Adipocyte (in vitro differentiated cells): ENCODE measurements at regions not wholly inside any gene's neighbourhood (a gene's known extent, or its start where the extent isn't known, plus 50 kb on each side); places are given as distances from the start of the nearest gene placed in this dataset.

ENCODE experiments used
- DNase-seq: peaks from one replicate; pipeline ENCODE4 v3.0.0-alpha.2; 2015; ENCODE audit warnings: low read depth
- H3K27me3 ChIP-seq: replicated peaks from 2 replicates; pipeline ENCODE4 v1.7.0; 2013; ENCODE audit warnings: mild to moderate bottlenecking, low read length, moderate library complexity; ENCODE audit not compliant: control insufficient read depth, insufficient read depth
- H3K36me3 ChIP-seq: 2 replicates; pipeline ENCODE4 v1.7.0; 2013; ENCODE audit warnings: low read length, mild to moderate bottlenecking, moderate library complexity; ENCODE audit not compliant: control insufficient read depth, insufficient read depth, severe bottlenecking
- H3K4me1 ChIP-seq: 2 replicates; pipeline ENCODE4 v1.7.0; 2013; ENCODE audit warnings: mild to moderate bottlenecking, low read length, moderate library complexity; ENCODE audit not compliant: control insufficient read depth, insufficient read depth
- H3K4me3 ChIP-seq: 2 replicates; pipeline ENCODE4 v1.7.0; 2013; ENCODE audit warnings: mild to moderate bottlenecking, low read length, moderate library complexity
- H3K9ac ChIP-seq: 2 replicates; pipeline ENCODE4 v1.7.0; 2013; ENCODE audit warnings: mild to moderate bottlenecking, low read length, moderate library complexity
- H3K9me3 ChIP-seq: 2 replicates; pipeline ENCODE4 v1.7.0; 2013; ENCODE audit warnings: mild to moderate bottlenecking, low read length, moderate library complexity; ENCODE audit not compliant: control insufficient read depth

GRCh38 chr2:103285354-103285753 is 523.5 kb downstream of the TMEM182 start:
- H3K4me1 ChIP-seq = no peaks in the 10 kb centered on the region

GRCh38 chr2:103287746-103288145 is 525.9 kb downstream of the TMEM182 start:
- H3K4me3 ChIP-seq = no peak overlapping the region
- peaks cover 2% of the 10 kb centered on the region for H3K27me3 ChIP-seq
- H3K4me1 ChIP-seq = no peaks in the 10 kb centered on the region
- H3K36me3 ChIP-seq = no peaks in the 10 kb centered on the region
- H3K9ac ChIP-seq = no peak overlapping the region
- H3K9me3 ChIP-seq = no peaks in the 10 kb centered on the region
- no peak for DNase-seq

More at GRCh38 chr2:103285354-103285753, 523.5 kb downstream of the TMEM182 start:
- H3K36me3 ChIP-seq = no peaks in the 10 kb centered on the region
- no peak overlapping the region for H3K4me3 ChIP-seq
- no peak for DNase-seq
- no peak overlapping the region for H3K9ac ChIP-seq
- H3K27me3 ChIP-seq = no peaks in the 10 kb centered on the region
- no peaks in the 10 kb centered on the region for H3K9me3 ChIP-seq

GRCh38 chr2:103288696-103289095 is 526.9 kb downstream of the TMEM182 start:
- DNase-seq = no peak
- peaks cover 7% of the 10 kb centered on the region for H3K27me3 ChIP-seq
- H3K36me3 ChIP-seq = no peaks in the 10 kb centered on the region
- H3K9me3 ChIP-seq = no peaks in the 10 kb centered on the region
- no peaks in the 10 kb centered on the region for H3K4me1 ChIP-seq
- H3K4me3 ChIP-seq = no peak overlapping the region
- H3K9ac ChIP-seq = no peak overlapping the region

- Histone ChIP-seq H3K36me3 (no peaks in the 10 kb centered on the region), H3K27me3 (peaks cover 7% of the 10 kb centered on the region), H3K9ac (no peak overlapping the region), H3K4me3 (no peak overlapping the region), H3K4me1 (no peaks in the 10 kb centered on the region), H3K9me3 (no peaks in the 10 kb centered on the region)
- no peak for DNase-seq
Measured at GRCh38 chr2:103289105-103289725, 527.4 kb downstream of the TMEM182 start.

GRCh38 chr2:103292573-103292972 is 530.7 kb downstream of the TMEM182 start:
- no peak overlapping the region for H3K4me3 ChIP-seq
- no peaks in the 10 kb centered on the region for H3K36me3 ChIP-seq
- no peak for DNase-seq
- no peaks in the 10 kb centered on the region for H3K4me1 ChIP-seq
- no peaks in the 10 kb centered on the region for H3K9me3 ChIP-seq
- H3K9ac ChIP-seq = no peak overlapping the region
- H3K27me3 ChIP-seq = peaks cover 7% of the 10 kb centered on the region

GRCh38 chr2:103293067-103293741 is 531.4 kb downstream of the TMEM182 start:
- Histone ChIP-seq H3K36me3 (no peaks in the 10 kb centered on the region), H3K4me3 (no peak overlapping the region), H3K9me3 (no peaks in the 10 kb centered on the region), H3K4me1 (no peaks in the 10 kb centered on the region), H3K27me3 (peaks cover 7% of the 10 kb centered on the region), H3K9ac (no peak overlapping the region)
- no peak for DNase-seq

GRCh38 chr2:103293742-103294077 is 531.9 kb downstream of the TMEM182 start:
- H3K4me3 ChIP-seq = no peak overlapping the region

GRCh38 chr2:103294420-103294819 is 532.6 kb downstream of the TMEM182 start:
- no peak overlapping the region for H3K9ac ChIP-seq
- peaks cover 7% of the 10 kb centered on the region for H3K27me3 ChIP-seq
- no peak for DNase-seq
- H3K4me3 ChIP-seq = no peak overlapping the region
- H3K36me3 ChIP-seq = no peaks in the 10 kb centered on the region
- H3K9me3 ChIP-seq = no peaks in the 10 kb centered on the region
- H3K4me1 ChIP-seq = no peaks in the 10 kb centered on the region

More at GRCh38 chr2:103293742-103294077, 531.9 kb downstream of the TMEM182 start:
- H3K4me1 ChIP-seq = no peaks in the 10 kb centered on the region
- no peak for DNase-seq
- H3K36me3 ChIP-seq = no peaks in the 10 kb centered on the region
- H3K27me3 ChIP-seq = peaks cover 7% of the 10 kb centered on the region
- no peaks in the 10 kb centered on the region for H3K9me3 ChIP-seq
- no peak overlapping the region for H3K9ac ChIP-seq

- H3K4me1 ChIP-seq = no peaks in the 10 kb centered on the region
- no peak for DNase-seq
- H3K4me3 ChIP-seq = no peak overlapping the region
- no peaks in the 10 kb centered on the region for H3K36me3 ChIP-seq
- no peaks in the 10 kb centered on the region for H3K9me3 ChIP-seq
- peaks cover 7% of the 10 kb centered on the region for H3K27me3 ChIP-seq
- no peak overlapping the region for H3K9ac ChIP-seq
Measured at GRCh38 chr2:103295591-103295990, 533.8 kb downstream of the TMEM182 start.

- H3K9me3 ChIP-seq = peaks cover 3% of the 10 kb centered on the region
- no peak overlapping the region for H3K4me3 ChIP-seq
- H3K27me3 ChIP-seq = no peaks in the 10 kb centered on the region
- DNase-seq = no peak
- H3K36me3 ChIP-seq = no peaks in the 10 kb centered on the region
- no peaks in the 10 kb centered on the region for H3K4me1 ChIP-seq
- no peak overlapping the region for H3K9ac ChIP-seq
Measured at GRCh38 chr2:103324671-103325070, 562.8 kb downstream of the TMEM182 start.

- Histone ChIP-seq H3K4me1 (no peaks in the 10 kb centered on the region), H3K27me3 (no peaks in the 10 kb centered on the region), H3K4me3 (no peak overlapping the region), H3K9ac (no peak overlapping the region), H3K9me3 (peaks cover 3% of the 10 kb centered on the region), H3K36me3 (no peaks in the 10 kb centered on the region)
- DNase-seq = no peak
Measured at GRCh38 chr2:103327386-103327785, 565.6 kb downstream of the TMEM182 start.

GRCh38 chr2:103327966-103328365 is 566.1 kb downstream of the TMEM182 start:
- H3K27me3 ChIP-seq = no peaks in the 10 kb centered on the region
- H3K36me3 ChIP-seq = no peaks in the 10 kb centered on the region
- no peak for DNase-seq
- H3K4me3 ChIP-seq = no peak overlapping the region
- peaks cover 3% of the 10 kb centered on the region for H3K9me3 ChIP-seq
- no peak overlapping the region for H3K9ac ChIP-seq
- no peaks in the 10 kb centered on the region for H3K4me1 ChIP-seq
